ENCODE measurements at regions not wholly inside any gene's neighbourhood (a gene's known extent, or its start where the extent isn't known, plus 50 kb on each side); places are given as distances from the start of the nearest gene placed in this dataset.
"Not testable (repeated sequence)": the region's sequence is repeated elsewhere in the genome, so short reads cannot be mapped to it uniquely, and the experiment has no call there.

DNA sequence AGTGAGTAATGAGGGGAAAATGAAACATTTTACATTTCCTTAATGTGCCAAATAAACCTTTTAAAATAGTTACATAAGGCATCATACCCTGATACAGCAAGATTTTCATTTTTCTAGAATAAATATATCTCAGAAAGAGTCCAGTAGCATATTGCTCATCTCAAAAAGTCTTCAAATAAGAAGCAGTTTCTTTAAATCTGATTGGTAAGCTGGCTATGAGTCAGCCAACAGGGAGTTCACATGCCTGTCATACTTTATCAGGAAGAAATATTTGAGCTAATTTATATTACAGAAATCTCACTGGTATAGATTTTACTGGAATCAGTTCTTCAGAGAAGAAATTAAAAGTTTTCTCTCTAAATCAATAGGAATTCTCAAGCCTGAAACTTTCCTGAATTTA is 258.1 kb downstream of the C11orf87 start:
- DNase-seq: no peak

DNA sequence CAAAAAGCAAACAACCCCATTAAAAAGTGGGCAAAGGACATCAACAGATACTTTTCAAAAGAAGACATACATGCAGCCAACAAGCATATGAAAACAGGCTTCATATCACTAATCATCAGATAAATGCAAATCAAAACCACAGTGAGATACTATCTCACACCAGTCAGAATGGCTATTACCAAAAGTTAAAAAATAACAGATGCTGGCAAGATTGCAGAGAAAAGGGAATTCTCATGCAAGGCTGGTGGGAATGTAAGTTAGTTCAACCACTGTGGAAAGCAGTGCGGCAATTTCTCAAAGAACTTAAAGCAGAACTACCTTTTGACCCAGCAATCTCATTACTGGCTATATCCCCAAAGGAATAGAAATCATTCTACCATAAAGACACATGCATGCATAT is 260.8 kb downstream of the C11orf87 start:
- not testable (repeated sequence) for DNase-seq

DNA sequence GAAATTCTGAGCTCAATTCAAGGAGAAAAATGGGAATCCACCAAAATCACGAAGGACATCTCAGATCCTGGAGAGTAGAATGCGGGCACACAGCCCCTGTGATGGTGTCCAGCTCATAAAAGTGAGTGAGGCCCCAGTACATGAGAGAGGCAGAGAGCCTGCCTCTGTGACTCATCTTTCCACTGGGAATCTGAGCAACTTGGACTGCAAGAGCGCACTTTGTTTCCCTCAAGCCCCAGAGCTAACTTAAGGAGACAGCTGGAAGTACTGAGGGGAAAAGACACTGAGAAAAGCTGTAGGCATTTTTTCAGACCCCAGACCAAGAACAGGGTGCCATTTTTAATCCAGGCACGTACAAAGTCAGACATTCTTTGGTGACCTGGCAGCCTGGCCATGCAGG is 273.7 kb downstream of the C11orf87 start:
- no peak for DNase-seq

DNA sequence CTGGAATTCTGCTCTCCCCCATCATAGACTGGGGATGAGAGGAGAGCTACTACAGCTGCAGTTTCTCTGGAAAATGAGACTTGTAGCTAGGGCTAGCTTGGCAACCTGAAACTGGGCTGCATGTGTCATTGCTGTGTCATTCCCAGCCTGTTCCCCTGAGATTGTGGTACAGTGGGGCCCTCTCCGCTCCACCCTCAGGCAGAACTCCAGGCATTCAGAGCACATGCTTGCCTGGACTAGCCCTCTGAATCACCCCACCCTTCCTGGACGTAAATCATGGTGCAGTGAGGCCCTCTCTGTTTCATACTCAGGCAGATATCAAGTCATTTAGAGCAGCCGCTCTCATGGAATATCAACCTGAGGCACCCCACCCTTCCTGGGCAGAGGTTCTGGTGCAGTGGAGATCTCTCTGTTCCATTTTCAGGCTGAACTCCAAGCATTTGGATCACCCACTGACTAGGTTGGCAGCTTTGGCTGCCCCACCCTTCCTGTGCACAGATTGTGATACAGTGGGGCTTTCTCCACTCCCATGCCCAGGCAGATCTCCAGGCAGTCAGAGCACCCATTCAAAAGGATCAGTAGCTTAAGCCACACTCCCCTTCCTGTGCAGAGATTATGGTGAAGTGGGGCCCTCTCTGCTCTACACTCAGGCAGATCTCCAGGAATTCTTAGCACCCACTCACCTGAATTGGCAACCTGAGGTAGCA is 274.4 kb downstream of the C11orf87 start:
- no peak for DNase-seq

DNA sequence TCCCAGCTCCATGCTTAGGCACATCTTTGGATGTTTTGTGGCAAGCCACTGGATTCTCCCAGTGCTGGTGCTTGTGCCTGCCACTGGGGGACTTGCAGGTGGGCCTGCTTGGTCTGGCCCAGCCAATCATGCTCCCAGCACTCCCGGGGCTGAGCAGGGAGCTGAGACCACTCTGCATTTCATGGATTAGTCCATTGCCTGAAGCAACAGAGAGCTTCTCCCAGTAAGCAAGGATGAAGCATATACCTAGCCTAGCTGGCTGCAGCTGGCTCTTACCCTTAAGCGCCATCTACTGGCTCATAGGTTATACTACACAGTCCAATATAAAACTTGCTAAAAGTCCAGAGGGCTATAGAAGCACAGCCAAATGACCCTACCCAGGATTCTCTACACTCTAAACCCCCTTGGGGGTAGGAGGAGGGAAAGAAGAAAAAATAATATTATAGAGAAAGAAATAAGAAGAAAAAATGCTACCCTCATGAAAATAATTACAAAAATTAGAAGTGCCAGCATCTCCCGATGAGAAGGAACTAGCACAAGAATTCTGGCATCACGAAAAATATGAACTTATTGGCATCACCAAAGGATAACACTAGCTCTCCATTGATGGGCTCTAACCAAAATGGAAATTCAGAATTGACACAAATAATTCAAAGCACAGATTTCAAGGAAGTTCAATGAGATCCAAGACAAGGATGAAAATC is 275.3 kb downstream of the C11orf87 start:
- peak; percentile 24 to 65 for DNase-seq

DNA sequence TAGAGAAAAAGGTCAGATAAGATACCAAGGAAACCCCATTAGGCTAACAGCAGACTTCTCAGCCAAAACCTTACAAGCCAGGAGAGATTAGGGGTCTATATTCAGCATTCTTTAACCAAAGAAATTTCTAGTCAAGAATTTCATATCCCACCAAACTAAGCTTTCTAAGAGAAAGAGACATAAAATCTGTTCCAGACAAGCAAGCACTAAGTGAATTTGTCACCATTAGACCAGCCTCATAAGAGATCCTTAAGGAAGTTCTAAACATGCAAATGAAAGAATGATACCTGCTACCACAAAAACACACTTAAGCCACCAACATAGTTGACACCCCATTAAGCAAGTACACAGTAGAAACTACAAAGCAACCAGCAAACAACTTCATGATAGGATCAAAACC is 276.2 kb downstream of the C11orf87 start:
- DNase-seq: no peak

DNA sequence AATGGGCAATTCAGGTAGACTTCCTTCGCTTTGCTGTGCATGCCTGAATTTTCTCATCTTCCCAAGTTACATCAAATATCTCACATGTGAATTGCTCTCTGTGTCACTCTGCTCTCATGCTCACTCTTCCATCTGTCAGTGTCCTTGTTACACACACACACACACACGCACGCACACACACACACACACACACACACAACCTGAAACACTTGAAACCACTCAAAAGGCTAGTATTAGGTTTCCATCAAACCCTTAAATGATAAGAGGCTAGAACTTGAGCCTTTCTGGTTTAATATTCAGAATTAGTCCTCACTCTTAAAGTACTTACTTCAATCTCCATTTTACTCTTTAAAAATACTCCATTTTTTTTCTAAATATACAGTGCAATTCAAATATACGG is 282.4 kb downstream of the C11orf87 start:
- DNase-seq: peak; percentile 40 to 88

DNA sequence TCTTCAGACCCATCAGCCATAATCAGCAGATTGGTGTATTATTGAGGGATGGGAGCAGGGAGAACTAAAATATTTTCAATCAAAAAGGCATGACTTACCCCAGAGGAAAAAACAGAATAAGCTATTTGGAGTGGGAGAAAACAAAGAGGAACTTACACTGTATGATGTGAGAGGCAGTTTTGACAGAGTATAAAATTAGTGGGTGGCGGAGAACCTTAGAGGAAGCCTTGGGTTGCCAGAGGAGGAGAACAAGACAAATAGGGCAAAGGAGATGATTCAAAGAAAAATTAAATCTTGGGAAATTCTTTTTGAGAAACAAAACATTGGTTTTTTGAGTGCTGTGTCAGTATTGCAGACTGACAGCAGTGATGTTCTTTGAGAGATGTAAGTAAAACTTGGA is 285.0 kb downstream of the C11orf87 start:
- DNase-seq: no peak

DNA sequence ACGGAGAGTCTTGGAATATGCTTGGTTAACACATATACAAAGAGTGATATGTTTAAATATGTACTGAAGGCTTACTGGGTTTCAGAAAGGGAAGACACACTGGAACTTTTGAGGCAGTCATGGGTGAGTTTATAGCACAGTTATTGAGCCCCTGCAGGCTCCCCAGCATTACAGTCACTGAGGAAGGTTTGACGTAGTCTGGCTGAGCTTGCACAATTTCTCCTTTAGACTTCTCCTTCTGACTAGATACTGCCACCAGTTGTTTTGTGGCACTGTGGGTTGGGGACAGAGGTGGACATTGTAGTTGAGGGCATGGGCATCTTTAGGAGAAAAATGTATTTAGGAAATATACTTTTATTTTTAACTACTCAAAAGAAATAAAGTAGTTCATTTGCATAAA is 285.4 kb downstream of the C11orf87 start:
- DNase-seq: no peak

DNA sequence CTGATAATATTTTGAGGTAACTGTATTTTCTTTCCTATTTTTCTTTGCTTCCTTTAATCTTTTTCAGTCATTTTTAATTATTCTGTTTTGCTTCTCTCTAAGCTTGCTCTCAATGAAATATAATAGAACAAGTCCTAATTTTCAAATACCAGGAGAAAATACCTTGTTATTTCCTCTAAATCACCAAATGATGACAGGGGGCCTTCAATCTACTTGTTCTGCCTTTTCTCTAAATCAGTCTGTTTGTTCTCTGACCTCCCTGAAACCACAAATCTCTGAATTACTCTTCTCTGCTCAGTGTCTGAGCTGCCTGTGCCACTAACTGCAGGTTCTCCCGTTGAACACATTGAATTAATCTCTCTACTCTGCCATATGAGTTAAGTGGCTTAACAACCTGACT is 286.2 kb downstream of the C11orf87 start:
- DNase-seq: peak in 1 of 2 experiments; percentile 59

DNA sequence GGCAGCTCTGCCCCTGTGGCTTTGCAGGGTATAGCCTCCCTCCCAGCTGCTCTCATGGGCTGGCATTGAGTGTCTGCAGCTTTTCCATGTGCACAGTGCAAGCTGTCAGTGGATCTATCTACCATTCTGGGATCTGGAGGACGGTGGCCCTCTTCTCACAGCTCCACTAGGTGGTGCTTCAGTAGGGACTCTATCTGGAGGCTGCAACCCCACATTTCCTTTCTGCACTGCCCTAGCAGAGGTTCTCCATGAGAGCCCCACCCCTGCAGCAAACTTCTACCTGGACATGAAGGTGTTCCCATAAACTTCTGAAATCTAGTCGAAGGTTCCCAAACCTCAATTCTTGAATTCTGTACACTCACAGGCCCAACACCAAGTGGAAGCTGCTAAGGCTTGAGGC is 292.5 kb downstream of the C11orf87 start:
- DNase-seq: not testable (repeated sequence)

DNA sequence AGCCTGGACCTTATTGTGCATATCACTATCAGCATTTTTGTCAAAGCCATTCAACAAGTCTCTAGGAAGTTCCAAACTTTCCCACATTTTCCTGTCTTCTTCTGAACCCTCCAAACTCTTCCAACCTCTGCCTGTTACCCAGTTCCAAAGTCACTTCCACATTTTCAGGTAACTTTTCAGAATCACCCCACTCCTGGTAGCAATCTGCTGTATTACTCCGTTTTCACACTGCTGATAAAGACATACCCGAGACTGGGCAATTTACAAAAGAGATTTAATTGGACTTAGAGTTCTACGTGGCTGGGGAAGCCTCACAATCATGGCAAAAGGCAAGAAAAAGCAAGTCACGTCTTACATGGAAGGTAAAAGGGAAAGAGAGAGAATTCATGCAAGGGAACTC is 293.4 kb downstream of the C11orf87 start:
- DNase-seq: not testable (repeated sequence)

DNA sequence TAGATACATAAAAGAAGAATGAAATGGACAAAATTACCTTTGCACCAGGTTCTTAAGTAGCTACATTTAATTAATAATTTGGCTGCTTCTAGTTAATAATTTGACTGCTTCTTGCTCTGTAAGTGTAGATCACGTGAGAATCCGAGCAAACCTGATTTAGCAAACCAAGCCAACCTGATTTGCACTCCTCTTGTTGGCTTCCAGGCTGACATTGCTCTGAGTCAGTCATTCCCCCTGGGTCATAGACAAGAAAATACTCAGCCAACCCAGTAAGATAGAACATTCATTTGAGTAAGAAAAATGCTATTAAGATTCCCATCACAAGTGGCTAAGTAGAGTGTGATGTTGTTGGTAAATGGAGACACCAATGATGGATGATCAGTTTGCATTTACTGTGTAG is 304.1 kb downstream of the C11orf87 start:
- DNase-seq: no peak

DNA sequence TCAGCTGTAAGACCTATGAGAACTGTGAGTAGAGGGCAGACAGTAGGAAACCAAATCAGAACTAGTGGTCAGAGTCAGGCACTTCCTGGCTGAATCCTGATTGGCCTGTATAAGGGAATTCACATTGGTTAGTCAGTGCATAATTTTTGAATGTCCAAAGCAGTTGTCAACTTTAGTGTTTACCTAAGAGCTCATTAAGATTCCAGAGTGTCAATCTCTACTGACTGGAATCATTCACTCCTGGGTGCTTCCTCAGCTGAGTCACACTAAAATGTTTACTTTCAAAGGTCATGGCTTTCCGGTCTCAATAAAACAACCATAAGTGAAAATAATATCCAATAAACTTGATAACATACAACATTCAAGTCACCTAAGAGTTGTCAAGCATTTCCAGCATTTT is 306.1 kb downstream of the C11orf87 start:
- DNase-seq: no peak

DNA sequence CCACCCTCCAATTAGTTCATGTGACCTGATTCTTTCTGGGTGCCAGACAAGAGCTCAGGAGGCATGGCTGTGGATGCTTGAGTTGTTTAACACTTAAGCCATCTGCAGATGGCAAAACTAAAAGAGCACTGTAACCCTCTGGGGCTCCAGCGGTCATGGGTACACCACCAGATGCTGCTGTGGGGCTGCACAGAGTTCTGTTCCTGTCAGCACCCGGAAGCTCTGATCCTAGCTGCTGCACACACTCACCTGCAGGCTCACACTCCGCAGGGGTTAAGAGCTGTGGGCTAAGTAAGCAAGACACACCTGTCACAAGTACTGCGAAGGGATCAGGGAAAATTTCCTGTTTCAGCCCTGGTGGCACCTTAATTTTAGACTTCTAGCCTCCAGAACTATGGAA is 307.8 kb downstream of the C11orf87 start:
- peak; percentile 48 to 90 for DNase-seq

DNA sequence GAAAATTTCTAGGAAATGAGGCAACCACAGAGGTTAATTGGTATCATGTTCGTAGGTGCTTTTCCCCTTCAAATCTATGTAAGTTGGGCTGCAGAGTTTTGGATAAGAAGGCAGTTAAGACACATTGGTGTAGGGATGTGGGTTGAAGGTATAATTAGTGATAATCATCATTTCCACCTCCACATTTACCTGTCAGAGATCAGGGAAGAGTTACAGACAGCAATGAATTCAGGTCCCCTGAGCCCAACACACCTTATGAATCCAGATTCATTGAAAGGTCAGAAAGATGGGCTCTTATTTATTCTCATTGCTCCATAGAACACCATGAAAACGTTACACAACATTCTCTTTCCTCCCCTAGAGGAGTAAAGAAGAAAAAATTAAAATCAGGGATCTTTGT is 308.7 kb downstream of the C11orf87 start:
- DNase-seq: no peak

DNA sequence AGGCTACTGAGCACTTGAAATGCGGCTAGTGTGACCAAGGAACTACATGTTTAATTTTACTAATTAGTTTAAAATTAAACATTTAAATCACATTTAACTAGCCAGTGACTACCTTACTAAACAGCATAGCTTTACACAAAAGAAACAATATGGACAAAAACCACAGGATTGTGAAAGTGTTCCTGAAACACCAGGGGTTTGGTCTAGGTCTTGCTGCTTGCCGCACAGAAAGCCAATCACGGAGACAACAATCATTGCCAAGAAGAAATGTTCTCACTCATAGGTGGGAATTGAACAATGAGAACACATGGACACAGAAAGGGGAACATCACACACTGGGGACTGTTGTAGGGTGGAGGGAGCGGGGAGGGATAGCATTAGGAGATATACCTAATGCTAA is 309.5 kb downstream of the C11orf87 start:
- no peak for DNase-seq

DNA sequence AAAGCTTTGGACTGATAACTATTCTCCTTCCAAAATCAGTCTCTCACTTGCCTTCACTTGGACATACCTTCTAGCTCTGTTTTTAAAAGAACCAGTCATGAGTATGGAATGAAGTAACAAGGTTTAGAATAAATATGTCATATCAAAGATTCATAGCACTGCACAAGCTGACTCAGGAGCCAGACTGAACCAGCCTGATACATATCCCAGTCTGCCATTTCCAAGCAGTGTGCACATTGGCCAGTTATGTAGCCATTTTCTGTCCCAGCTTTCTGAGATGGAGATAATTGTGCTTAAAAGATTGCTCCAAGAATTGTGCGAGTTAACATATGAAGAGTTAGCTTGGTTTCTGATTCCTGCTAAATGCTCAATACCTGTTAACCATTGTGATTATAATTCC is 311.3 kb downstream of the C11orf87 start:
- no peak for DNase-seq

DNA sequence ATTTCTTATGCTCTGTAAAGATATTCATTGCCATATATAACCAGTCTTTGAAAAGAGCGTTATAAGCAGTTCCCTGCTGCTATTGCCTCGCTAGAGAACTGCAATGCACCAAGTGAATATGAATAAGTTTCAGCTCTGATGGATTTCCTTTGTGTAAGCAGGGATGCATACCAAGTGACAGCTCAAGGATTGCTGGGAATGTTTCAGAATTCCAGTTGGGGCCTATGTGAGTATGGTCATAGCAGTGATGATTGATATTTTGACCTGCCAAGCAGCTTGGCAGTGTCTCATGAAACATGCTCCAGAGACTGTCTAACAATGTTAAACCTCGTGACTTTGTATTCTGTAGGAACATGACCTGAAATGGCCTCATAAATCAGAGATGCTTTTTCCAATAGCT is 312.6 kb downstream of the C11orf87 start:
- no peak for DNase-seq

DNA sequence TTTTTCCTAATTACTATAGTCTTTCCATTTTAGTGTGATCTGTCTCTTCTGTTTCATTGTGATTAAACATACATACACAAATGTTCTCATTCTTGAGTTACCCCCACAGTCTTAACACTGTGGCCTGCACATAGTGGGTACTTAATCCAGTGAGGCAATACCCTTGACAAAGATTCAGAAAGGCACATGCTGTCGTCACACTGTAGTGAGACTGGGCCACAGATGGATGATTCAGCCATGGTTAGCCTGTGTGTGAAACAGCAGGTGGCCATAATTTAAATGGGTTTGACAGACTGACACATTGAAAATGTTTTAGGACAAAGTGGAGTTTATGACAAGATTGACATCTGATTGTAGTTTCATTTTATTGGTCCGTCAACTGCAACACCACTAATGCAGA is 313.1 kb downstream of the C11orf87 start:
- DNase-seq: peak in 1 of 2 experiments; percentile 14

DNA sequence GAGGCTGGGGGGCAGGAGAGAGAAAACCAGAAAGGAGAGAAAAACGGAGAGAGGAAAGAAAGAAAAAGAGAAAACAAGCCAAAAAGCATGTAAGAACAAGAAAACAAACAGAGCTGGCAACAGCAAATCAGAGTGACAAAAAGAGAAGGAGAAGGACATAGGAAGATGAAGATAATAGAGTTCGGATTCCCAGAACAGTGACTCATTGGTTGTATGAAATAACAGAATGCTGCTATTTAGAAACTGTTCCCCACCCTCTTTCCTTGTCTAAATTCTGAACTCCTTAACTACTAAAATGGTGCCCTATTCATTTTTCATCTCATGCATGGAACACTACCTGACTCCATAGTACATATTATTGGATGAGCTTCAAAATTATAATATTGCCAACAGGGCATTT is 317.4 kb downstream of the C11orf87 start:
- DNase-seq: no peak

DNA sequence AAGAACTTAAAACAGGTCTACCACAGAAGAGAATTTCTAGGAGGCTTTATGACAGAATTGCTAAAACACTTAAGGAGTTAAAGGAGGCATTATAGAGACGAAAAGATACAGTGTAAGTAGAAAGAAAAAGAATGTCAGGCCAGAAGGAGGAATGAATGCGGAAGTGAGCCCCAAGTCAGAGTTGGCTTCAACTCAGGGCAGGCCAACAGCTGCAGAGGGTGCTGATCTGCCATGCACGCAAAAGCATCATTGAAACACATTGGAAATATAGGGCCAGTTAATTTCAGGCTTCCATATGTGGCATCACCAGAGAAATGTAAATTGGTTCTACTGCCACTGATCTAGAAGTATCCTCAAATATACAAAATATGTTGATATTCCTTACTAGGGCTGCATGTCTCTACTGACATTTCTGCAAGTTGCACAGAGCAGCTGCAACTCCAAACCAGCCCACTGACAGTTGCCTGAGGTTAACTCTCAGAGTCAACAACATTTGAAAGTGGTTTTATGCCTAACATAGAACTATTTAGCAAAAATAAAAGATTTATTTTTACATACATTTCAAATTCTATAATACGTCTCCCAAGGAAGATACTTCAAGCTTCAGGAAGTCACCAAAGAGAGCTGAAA is 324.1 kb downstream of the C11orf87 start:
- DNase-seq: no peak

DNA sequence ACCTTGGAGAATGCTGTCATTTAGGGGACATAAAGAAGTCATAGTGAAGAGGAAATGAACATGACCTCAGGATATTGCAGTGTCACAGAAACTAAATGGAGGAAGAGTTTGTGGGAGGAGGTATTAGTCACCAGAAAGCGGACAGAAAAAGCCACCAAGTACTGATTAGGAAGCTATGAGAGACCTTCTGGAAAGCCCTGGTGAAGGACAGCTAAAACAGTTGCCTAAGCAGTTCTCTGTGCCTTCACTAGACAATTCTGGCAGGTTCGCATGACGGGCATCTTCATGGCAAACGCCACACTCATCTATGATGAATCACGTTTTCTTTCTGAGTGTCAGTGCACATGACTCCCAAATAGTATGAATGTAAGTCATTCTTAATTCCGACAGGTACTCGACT is 325.8 kb downstream of the C11orf87 start:
- no peak for DNase-seq

DNA sequence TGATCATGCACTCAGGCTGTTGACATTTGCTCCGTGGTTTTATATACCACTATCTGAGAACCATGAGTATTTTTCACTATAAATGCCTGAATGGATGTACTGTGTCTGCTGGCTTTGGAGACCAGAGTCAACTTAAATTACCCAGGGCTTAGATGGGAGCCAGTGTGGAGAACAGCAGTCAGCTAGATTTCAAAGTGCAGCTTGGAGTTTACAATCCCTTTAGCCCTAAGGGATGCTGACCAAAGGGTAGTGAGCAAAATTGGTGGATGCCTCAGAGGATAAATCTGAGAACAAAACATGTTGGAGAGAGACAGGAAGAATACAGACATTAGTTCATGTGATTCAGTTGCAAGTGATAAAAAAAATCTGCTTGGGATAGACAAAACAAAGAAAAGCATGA is 327.5 kb downstream of the C11orf87 start:
- DNase-seq: no peak

Data from NCI-H524 (cell line).